Fibroblast of skin of abdomen (primary cell): ENCODE measurements at regions not wholly inside any gene's neighbourhood (a gene's known extent, or its start where the extent isn't known, plus 50 kb on each side); places are given as distances from the start of the nearest gene placed in this dataset.

Experiments
- DNase-seq: peaks from one replicate; pipeline ENCODE4 v3.0.0-alpha.2; 2013

DNA sequence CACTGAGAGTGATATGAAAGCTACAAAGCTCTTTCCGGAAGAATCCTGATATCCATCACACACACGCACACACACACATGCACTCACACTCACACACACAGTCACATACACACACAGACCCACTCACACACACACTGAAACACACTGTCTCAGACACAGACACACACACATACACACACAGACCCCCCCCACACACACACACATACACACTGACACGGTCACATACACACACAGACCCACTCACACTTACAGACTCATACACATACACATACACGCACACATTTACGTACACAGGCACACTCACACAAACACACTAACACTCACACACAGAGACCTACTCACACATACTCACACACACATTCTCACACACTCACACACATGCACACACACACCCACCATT lies 58.6 kb downstream of the LIG4 start:
- DNase-seq: no peak

DNA sequence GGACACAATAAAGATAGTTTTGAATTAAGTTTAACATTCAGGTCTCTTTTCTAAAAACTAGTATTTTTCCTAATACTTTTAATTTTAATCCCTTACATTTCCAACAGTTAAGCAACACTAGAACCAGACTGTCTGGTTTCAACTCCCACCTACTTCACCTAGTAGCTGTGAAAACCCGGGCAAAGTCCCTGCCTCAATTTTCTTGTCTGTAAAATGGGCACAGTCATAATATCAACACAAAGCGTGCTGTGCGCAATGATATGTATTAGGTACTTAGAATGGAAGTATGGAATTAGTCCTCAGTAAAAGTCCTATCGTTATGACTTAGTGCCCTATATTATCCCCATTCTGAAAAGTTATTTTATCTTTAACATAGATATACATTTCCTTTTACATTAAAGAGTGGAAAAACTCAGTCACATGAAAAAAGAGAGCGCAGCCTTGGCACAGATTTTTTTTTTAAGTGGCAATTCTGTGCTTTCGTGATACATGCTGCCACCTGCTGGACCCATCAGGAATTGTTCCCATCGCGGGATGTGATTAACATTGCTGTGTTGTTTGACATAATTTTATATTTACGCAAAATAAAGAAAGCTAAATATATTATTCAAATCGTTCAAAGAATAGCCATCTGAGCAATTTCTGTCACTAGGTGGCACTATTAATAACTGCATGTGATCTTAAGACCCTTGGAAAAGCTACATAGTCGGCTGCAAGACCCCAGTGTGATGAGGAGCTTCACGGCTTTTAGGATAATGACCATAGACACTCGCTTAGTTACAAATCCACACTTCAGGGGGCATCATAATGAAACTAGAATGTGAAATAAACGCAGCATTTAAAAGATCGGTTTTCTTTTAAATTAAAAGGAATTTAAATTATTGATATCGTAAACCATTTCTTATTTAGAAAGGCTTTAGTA lies 59.9 kb downstream of the LIG4 start:
- DNase-seq: peak; percentile 12

DNA sequence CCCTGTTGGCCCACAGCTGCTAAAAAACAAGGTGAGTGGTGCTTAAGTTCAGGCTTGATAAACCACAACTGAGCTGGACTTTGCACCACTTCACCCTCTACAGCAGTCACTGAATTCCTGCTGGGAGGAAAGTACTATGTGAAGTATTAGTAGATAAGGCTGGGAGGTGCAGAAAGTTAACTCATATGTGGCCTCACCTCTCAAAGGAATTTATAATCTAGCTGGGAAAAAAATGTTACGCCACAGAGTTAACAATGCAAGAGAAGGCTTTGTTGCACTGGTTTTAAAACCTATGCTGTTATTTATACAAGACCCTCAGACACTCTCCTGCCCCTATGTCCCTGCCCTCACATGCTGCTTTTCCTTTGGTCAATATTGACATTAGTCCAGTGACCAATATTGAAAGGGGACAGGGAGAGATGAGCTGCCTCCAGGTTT lies 60.9 kb downstream of the LIG4 start:
- no peak for DNase-seq

DNA sequence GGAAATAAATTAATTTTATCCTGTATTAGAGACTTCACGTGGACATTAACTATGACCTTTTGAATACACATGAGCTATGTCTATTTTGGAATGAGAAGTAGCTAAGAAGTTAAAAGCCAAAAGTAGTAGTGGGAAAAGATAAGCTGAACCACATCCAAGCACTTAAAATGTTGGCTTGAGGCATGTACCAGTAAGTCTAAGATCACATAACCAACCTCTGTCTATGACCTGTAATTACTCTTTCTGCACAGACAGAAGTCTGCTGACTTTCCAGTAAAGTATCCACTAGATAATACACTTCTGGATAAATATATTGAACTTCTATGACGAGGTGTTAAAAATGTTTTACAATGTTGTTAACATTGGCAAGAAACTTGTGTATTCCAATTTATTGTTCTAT lies 68.7 kb downstream of the LIG4 start:
- DNase-seq: no peak

DNA sequence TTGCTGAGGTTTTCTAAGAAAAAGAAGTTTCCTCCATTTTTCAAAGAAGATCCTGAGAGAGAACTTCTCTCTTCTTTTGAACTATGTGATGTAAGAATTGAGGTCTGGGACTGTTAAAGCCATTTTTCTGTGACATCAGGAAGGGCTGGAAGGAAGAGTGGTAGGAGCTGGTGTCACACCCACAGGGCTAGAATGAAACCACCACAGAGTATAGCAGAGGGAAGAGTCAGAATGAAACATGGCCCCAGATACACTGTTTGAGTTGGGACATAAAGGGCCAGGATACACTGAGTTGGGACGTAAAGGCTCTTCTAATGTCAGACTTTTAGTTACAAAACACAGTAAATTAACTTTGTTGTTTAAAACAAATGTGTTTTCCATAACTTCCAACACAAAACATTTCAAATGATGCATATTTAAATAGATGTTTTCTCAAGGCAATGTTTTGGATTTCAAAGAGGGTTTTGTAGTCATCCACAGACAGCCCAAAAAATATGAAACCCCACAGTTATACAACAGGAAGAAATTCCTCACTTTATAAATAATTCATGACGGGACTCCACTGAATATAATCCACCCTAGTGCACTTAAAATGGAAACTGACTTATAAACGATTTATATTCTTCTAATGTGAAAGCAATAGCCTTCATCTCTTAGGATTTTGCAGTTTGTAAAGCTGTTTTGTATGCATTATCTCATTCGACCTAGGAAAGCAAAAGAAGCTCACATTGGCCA lies 72.5 kb downstream of the LIG4 start:
- DNase-seq: no peak

DNA sequence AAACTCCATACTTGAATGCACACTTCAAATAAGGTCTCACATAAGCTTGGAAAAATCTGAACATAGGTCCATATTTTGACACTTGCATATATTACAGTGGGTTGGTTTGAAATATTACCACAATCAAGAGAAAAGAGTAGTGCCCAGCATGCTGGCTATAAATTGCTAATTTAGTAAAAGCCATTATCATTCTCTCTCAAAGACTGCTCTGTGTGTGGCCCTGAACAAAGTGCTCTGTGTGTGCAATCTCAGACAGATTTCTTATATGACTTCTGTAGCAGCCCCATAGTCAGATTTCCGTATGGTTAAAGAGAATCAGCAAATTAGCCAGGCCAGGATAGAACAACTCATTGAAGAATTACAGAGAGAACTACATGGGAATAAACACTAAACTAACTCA lies 78.2 kb downstream of the LIG4 start:
- no peak for DNase-seq

DNA sequence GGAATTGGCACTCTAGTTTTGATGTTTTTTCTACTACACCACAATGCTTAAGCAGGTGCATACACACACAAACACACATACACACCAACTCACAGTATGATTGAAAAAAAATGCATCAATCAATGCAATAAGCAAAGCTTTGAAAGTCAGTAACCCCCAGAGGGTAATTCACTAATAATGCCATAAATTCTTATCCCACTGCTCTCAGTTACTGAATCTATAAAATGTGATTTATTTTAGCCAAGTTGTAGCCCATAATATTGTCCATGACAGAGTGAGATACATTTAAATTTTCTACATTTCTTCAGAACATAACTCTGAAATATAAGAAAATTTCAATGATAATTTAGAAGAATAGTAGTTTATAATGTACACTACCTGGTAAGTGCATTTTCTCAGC lies 87.9 kb downstream of the LIG4 start:
- DNase-seq: no peak

DNA sequence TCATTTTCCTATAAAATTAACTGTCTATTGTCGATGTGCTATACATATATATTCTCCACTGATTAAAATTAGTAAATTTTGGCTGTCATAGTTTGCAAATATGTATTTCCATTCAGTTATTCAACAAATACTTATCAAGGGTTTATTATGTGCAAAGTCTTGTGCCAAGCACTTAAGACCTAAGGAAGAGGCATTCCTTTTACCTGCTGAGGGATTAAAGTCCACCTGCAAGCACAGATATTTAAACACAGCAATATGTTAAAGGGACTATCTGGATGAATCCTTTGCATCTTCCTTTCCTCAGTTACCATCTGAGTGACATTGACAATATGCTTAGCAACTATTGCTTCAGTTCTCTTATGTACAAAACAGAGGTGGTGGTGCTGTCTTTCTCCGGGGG lies 89.3 kb downstream of the LIG4 start:
- DNase-seq: no peak

DNA sequence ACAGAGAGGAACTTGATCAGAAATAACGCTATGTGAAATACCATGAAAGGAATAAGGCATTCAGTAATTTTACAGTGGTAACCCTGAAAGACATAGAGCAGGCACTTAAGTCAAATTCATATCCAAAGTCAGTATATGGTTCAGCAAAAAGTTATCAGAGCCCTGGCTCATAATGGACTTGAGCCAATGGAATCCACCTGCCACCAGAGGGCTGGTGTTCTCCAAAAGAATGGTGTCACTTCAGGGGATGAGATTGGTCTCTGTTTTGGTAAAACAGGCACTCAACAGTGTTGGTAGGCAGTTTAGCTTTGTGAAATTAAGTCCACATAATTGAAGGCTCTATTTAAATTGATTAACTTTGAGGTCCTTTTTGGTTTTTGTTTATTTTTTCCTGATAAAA lies 93.9 kb downstream of the LIG4 start:
- no peak for DNase-seq

DNA sequence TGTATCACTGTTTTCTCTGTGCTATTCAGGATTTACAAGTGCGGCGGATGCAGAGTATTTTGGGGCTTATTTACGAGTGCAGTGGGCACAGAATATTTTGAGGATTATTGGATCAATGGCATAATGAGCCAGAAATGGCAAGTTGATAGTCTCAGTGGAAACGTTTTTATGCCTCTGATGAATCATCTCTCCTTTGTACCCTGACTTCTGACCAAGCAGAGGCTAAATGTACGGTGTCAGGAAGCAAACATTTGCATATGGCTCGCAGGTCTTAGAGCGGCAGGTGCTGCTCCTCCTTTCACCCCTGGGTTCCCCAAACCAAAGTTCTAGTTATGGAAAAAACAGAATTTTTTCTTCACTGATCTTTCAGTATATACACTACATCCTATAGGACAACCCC lies 94.5 kb downstream of the LIG4 start:
- no peak for DNase-seq

DNA sequence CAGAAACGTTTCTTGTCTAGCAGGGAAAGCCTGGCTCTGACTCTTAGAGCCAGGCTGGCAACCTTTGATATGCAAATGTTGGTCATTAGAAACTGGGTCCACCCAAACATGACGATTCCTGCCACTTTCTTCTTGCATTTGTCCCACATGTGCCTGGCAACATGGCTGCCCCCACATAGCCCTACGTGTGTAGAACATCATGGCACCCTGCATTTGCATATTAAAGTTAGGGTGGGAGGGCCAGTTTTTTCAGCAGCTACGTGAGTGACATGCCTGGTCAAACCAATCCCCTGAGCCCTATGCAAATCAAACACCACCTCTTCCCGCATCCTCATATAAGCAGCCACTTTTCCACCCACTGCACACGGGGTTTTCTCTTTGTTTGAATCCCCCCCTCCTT lies 95.0 kb downstream of the LIG4 start:
- no peak for DNase-seq

DNA sequence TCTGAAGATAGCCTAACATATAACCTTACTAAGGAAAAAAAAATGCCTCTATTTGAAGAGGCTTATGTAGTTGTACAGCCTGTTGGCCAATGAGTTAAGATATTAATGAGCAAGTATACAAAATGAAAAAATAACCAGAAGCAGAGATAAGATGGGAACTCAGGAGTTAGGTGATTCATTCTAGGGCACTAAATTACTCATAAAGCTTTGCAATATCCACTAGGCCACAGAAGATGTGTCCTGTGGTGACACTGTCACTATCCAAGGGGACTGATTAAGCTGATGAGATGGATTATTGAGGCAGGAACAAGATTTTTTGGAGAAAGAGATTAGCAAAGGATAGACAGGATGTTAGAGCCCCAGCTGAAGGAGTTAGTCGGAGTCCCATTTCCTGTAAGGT lies 99.6 kb downstream of the LIG4 start:
- DNase-seq: no peak

DNA sequence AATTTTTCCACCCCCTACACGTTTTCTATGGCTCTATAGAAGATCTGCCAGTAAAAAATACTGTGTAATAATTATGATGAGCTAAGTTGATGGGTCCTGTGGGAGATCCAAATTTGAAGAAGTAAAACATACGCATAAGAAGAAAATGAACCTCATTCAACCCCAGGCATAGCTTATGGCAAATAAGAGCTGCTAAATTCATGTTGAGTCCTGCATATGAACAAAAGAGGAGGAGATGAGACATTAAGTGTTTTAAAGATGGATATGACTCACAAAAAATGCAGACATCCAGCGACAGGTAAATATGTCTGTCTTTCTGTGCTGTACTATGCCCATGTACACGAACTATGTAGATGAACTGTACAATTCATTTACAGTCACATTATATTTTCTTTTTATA lies 101.9 kb downstream of the LIG4 start:
- no peak for DNase-seq

DNA sequence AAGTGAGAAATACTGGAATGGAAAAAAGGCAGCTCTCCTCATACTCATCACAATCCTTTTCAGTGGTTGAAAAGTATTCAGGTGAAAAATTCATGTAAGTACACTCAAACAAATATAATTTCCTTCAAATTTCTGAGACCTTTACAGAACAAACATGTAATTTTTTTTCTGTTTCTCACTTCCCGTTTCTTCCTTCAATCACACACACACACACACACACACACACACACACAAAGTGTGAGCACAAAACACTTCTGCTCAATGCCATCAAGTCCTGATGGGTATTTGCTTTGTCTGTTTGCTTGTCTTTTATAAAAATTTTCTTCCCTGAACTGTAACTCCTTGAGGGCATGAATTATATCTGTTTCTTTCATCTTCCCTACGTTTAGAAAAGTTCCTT lies 110.6 kb downstream of the LIG4 start:
- DNase-seq: no peak

DNA sequence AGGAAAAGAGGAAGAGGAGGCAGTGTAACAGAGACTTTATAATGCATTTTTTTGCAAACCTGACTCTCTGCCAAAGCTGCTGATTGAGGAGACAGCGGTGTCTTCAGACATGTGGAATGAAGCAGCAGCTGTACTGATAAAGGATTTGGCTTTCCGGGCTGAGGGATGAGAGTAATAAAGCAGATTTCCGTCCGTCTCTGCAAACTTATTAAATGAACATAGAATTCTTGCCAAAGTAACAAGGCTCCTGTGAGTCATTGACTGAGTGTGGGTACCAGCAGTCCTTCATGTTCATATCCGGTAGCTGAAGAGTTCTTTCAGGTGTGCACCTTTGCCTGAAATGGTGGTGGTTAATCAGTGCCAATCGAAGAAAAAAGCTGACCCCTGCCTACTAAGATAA lies 112.6 kb downstream of the LIG4 start:
- DNase-seq: no peak

DNA sequence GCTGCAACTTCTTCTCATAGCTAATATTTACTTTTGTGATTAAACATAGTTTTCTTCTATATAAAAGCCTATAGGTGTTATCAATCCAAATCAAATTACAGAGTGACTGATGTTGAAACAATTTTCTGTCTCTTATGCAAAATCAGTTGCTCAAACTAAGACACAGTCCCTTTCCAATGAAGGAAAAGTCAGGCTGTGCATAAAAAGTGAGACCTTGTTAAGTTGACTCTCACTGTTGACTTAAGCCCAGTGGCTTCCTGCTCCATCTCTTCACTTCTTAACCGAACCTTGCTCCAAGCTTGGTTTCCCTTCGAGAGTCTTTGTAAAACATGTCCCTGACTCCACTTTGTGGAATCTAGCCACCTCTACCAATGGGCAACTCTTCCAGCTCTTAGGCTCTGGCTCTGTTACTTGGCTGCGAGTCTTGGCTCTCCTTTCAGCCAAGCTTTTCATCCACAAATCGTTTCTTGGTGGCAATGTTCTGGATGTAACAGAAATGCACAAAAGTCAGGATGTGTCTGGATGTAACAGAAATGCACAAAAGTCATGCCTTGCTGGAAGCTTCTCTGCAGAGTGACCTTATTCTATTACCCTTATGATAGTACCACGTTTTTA lies 118.9 kb downstream of the LIG4 start:
- no peak for DNase-seq

DNA sequence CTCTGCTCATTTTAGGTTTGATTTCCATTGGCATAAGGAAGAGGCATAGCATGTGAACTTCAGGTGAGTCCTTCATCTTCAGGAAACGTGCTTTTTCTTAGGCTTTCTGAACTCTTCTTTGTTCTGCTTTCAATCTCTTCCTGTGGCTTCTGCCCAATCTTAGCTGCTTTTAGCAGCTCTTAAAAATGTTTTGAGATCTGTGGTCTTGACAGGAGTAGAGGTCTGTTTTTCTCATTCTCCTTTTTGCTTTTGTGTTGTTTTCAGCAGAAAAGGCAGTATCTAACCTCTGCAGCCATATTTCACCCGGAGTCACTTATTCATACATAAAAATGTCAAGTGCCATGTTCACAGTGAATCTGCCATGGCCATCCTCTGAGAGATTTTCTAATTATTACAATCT lies 120.3 kb downstream of the LIG4 start:
- no peak for DNase-seq

DNA sequence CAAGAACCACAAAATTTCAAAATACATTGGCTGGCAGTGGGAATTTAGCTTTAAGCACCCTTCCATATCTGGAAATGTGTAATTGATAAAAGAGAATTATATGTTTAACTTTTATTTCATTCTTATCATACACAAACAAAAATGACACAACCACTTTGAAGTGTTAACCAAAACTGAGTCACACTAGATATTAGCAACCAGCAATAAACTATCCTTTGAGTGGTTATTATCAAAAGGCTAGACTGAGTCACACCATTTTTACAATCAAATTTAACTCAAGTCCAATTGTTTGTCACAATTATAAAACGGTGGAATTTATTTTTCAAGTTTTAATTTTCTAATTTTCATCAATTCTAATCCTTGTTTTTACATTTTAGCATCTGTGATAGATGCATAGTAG lies 121.7 kb downstream of the LIG4 start:
- no peak for DNase-seq

DNA sequence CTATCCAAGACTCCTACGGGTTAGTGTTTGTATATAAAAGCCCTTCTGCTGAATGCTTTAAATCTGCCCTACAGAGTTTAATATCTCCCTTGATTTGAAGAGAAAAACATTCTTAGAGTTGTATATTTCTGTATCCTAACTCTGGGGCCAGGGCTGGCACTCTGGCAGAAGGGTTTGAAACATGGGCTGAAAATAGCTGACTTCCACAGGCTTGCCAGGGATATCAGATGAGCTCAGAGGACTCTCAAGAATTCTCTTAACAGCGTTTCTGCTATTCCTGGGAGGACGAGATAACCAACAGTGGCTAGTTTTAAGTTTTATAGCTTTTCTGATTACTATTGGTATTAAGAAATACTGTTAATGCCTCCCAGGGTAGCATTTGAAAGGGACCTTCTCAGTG lies 127.5 kb downstream of the LIG4 start:
- DNase-seq: no peak

DNA sequence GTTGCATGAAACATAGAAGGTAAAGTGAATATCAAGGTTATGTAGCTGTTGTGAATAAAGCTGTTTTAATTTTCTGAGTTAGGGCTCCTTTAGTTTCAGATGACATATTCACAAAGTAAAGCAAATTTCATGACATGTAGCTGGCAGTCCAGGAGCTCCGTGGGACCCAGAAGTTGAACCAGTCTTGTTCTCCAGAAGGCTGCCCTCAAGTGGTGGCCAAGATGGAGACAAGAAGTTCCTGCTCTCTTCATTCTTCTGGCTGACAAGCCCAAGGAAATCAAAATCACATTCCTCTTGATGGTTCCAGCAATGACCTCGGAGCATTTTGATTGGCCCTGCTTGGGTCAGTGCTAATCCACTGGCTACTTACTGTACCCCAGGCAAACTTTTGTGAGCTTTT lies 128.7 kb downstream of the LIG4 start:
- DNase-seq: no peak

DNA sequence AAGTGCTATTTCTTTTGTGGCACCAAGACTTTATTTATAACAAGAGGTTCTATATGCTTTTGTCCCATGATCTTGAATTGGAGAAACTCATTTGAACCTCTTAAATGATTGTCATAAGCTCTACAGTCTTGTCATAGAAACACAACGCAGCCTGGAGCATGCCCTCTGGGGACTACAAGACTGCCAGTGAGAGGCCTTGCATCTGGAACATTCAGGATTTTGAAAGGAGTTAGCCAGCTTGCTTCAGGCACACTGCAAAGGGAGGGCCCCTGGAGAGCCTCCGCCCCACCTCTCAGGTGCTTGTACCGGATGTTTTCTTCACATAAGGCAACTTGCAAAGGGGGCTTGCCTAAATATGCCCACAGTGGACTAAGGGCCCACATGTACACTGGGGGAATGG lies 130.5 kb downstream of the LIG4 start:
- no peak for DNase-seq

DNA sequence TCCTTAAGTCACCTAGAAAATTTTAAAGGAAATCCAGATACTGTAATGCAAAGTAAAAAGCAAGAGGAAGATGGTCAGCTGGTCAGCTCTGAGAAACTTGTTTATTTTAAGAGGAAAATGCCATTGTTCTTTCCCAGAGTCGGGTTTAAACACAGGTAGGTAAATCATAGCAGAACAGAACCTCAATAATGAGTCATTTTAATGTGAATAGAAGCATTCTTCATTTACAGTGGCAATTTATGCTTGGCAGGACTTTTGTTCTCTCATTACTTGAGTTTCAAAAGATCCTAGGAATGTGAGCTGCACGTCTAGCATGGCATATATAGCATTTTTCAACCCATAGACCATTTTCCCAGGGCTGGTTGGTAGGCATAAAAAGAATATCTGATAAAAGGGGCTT lies 132.3 kb downstream of the LIG4 start:
- DNase-seq: no peak

DNA sequence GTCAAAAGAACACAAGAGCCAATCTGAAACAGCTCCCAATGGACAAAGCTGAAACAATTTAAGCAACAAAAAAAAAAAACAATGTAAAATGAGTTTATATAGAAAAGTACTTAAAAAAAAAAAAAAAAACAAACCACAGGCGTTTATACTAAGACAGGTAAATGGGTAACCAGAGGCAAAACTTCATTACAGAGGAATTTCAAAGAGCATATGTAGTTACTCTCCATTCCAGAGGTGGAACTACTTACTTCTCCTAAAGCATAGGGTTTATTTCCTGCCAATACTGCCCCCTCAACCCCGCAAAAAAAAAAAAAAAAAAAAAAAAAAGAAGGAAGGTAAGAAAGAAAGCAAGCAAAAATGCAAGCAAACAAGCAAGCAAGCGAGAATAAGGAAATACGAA lies 132.9 kb downstream of the LIG4 start:
- no peak for DNase-seq

DNA sequence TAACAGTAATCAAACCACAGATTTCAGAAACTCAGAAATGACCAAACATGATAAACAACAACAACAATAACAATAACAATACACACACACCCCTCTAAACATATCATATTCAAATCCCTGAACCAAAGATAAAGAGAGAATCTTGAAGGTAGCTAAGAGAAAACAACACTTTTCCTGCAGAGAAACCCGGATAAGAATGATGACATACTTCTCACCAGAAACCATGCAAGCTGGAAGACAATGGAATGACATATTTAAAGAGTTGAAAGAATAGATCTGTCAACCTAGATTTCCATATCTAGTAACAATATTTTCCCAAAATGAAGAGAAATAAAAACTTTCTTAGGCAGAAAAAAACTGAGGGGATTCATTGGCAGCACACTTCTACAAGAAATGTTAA lies 138.1 kb downstream of the LIG4 start:
- no peak for DNase-seq
